BE2C (cell line): ENCODE measurements at regions not wholly inside any gene's neighbourhood (a gene's known extent, or its start where the extent isn't known, plus 50 kb on each side); places are given as distances from the start of the nearest gene placed in this dataset.

ENCODE experiments used
- DNase-seq: peaks from one replicate; pipeline ENCODE4 v3.0.0-alpha.2; 2020
- H3K27me3 ChIP-seq: fragments of 250-450 bp; sonication (Bioruptor Pico); 2 replicates; pipeline ENCODE4 v1.5.1; 2020; ENCODE audit warnings: mild to moderate bottlenecking
- H3K36me3 ChIP-seq: fragments of 250-450 bp; sonication (Bioruptor Pico); 2 replicates; pipeline ENCODE4 v1.5.1; 2020; ENCODE audit warnings: mild to moderate bottlenecking
- H3K4me1 ChIP-seq: fragments of 250-450 bp; sonication (Bioruptor Pico); 2 replicates; pipeline ENCODE4 v1.5.1; 2020
- H3K4me3 ChIP-seq: 2 replicates; pipeline ENCODE4 v1.5.1; 2011; ENCODE audit warnings: low read depth, low read length
- H3K9me3 ChIP-seq: fragments of 250-450 bp; sonication (Bioruptor Pico); 2 replicates; pipeline ENCODE4 v1.5.1; 2020
- CTCF ChIP-seq: IDR thresholded peaks from 2 replicates; pipeline ENCODE4 v1.5.1; 2012; ENCODE audit warnings: mild to moderate bottlenecking, low read depth, low read length

GRCh38 chr13:40336228-40337221 lies 329.9 kb downstream of the FOXO1 start:
- DNase-seq = no peak
- no peaks in the 10 kb centered on the region for H3K27me3 ChIP-seq
- H3K4me3 ChIP-seq = no peak overlapping the region
- TF ChIP-seq CTCF = no peak
- no peaks in the 10 kb centered on the region for H3K9me3 ChIP-seq
- H3K36me3 ChIP-seq = no peaks in the 10 kb centered on the region
- no peaks in the 10 kb centered on the region for H3K4me1 ChIP-seq

DNA sequence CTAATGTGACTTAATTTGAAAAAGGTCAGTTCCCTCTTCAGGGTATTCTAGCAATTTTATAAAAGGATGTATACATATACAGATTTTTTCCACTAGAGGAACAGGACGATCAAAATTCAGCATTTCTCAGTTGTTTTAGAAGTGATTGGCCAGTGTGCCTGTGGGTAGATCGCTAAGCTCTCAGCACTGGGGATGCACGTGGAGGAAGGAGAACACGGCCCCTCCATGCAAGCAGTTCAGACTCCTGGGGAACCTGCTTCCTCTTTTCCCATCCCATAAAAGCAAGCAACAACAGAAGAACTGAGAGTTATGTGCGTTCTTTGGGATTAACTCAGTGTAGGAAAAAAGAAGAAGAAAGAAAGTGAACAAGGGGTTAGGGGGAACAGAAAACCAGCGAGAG lies 328.8 kb downstream of the FOXO1 start:
- no peak for TF ChIP-seq CTCF
- Histone ChIP-seq H3K9me3 (no peaks in the 10 kb centered on the region), H3K4me1 (no peaks in the 10 kb centered on the region), H3K4me3 (no peak overlapping the region), H3K36me3 (no peaks in the 10 kb centered on the region), H3K27me3 (no peaks in the 10 kb centered on the region)
- DNase-seq = no peak

DNA sequence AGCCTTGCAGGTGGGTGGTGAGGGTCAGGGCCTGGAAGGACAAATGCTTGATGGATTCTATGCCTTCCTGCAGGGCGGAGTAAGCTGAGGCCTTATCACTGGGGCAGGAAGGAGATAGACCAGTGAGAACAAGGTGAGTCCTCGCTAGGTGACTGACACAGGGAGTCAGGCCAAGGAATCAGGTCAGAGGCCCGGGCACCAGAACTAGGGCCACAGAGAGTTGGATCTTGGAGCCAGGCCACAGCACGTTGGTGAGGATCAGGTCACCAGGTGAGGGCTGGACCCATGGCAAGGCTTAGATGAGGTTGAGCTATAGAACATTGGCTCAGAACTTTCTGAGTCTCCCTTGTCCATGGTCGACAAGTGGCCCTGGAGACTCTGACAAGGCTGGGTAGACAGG lies 328.2 kb downstream of the FOXO1 start:
- no peak for DNase-seq
- Histone ChIP-seq H3K36me3 (no peaks in the 10 kb centered on the region), H3K4me3 (no peak overlapping the region), H3K4me1 (no peaks in the 10 kb centered on the region), H3K27me3 (no peaks in the 10 kb centered on the region), H3K9me3 (no peaks in the 10 kb centered on the region)
- no peak for TF ChIP-seq CTCF

DNA sequence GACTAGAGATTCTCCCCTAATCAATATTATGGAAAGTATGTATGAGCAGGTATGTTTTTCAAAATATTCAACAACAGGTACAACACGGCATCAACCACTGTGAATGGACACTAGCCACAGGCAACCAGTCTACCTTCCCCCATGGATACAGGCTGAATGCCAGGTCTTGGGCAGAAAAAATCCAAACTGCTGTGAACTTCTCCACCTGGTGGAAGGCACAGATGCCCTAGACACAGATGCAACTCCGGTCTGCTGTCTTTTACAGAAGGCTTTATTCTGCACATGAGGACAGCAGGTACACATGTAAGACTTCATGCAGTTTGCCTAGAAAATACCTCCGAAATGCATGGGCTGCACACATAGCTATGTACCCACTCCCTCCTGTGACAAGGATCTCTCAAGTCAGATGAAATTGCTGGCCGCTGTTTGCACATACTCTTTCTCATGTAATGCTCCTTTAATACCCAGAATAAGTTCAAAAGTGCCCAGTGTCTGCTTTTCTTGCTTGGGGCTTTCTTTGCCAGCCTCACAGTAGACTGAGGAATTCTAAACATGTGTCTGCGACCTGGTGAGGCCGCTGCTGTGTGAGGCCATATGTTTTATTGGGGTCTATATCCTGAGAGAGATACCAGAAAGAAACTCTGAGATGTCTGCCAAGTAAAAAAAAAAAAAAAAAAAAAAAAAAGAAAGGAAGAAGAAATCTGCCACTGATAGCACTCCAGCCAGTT lies 325.9 kb downstream of the FOXO1 start:
- DNase-seq = no peak
- no peaks in the 10 kb centered on the region for H3K27me3 ChIP-seq
- H3K36me3 ChIP-seq = no peaks in the 10 kb centered on the region
- no peak overlapping the region for H3K4me3 ChIP-seq
- H3K4me1 ChIP-seq = no peaks in the 10 kb centered on the region
- H3K9me3 ChIP-seq = no peaks in the 10 kb centered on the region
- no peak for TF ChIP-seq CTCF

- TF ChIP-seq CTCF = no peak
- H3K9me3 ChIP-seq = no peaks in the 10 kb centered on the region
- no peaks in the 10 kb centered on the region for H3K36me3 ChIP-seq
- no peak overlapping the region for H3K4me3 ChIP-seq
- no peak for DNase-seq
- no peaks in the 10 kb centered on the region for H3K4me1 ChIP-seq
- H3K27me3 ChIP-seq = no peaks in the 10 kb centered on the region
These were observed 325.4 kb downstream of the FOXO1 start for GRCh38 chr13:40341096-40341471.

DNA sequence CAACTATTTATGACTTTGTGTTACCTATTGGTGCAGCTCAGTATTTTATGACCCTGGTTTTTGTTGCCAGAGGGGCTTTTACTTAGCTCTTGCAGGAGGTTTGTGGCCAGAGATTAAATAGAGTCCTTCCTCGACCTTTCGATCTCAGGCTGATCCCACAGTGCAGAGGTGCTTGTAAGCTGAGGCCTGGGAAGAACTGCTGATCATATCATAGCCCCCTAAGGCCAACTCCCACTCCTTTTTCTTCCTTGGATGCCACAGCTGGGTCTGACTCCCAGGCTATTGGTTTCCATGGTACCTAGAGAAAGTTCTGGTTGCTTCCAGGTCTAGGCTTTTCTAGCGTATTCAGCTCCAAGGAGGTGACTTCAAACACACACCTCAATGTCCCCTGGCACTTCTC lies 324.9 kb downstream of the FOXO1 start:
- H3K4me1 ChIP-seq = no peaks in the 10 kb centered on the region
- no peak overlapping the region for H3K4me3 ChIP-seq
- H3K9me3 ChIP-seq = no peaks in the 10 kb centered on the region
- no peak for TF ChIP-seq CTCF
- no peaks in the 10 kb centered on the region for H3K27me3 ChIP-seq
- no peak for DNase-seq
- H3K36me3 ChIP-seq = no peaks in the 10 kb centered on the region
